Fibroblast of mammary gland (primary cell): ENCODE measurements at regions not wholly inside any gene's neighbourhood (a gene's known extent, or its start where the extent isn't known, plus 50 kb on each side); places are given as distances from the start of the nearest gene placed in this dataset.

Experiments used
- DNase-seq: peaks from one replicate; pipeline ENCODE4 v3.0.0-alpha.2; 2010; ENCODE audit warnings: low read depth
- H3K4me3 ChIP-seq: 2 replicates; pipeline ENCODE4 v1.5.1; 2011; ENCODE audit warnings: low read depth, mild to moderate bottlenecking, low read length, moderate library complexity; ENCODE audit not compliant: control insufficient read depth
- TF ChIP-seq, protein P1 (sequence below): conservative IDR thresholded peaks from 2 replicates; pipeline ENCODE4 v1.5.1; 2011; ENCODE audit warnings: low read depth, low read length, inconsistent platforms; ENCODE audit not compliant: control insufficient read depth, insufficient read depth

DNA sequence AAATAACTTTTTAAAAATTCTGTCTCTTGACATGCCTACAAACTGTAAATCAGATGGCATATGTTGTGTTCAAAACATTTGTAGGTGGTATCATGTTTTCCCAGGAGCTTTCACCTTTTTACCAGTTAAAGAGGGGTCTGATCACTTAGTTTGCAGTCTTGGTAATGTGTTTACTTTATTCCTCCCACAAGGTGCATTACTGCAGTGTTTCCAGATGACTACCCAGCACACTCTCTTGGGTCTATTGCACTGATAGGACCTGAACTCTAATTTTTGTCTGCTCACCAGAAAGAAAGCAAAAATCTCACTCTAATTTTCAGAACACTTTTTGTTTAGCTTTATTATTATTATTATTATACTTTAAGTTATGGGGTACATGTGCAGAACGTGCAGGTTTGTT lies 734.1 kb downstream of the GBE1 start:
- DNase-seq, result no peak
- TF ChIP-seq, protein P1, sequence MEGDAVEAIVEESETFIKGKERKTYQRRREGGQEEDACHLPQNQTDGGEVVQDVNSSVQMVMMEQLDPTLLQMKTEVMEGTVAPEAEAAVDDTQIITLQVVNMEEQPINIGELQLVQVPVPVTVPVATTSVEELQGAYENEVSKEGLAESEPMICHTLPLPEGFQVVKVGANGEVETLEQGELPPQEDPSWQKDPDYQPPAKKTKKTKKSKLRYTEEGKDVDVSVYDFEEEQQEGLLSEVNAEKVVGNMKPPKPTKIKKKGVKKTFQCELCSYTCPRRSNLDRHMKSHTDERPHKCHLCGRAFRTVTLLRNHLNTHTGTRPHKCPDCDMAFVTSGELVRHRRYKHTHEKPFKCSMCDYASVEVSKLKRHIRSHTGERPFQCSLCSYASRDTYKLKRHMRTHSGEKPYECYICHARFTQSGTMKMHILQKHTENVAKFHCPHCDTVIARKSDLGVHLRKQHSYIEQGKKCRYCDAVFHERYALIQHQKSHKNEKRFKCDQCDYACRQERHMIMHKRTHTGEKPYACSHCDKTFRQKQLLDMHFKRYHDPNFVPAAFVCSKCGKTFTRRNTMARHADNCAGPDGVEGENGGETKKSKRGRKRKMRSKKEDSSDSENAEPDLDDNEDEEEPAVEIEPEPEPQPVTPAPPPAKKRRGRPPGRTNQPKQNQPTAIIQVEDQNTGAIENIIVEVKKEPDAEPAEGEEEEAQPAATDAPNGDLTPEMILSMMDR, result no peak
- H3K4me3 ChIP-seq, result no peak overlapping the region

DNA sequence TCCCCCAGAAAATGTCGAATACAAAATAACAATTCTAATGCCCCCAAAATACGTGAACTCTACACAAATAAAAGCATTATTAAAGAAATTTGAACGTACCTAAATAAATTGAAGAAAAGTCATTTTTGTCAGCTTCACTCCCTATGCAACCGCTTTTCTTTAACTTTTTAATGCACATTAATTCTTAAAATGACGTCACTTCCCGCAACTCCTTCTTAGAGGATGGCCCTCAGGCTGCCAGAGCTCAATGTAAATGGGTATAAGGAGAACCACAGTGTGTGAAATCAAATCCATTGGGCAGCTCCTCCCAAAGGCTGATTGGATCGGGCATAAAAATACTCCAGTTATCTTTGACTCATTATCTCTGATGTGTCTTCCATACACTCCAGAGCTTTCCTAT lies 736.9 kb downstream of the GBE1 start:
- H3K4me3 ChIP-seq, result no peak overlapping the region
- TF ChIP-seq, protein P1, result no peak
- no peak for DNase-seq

DNA sequence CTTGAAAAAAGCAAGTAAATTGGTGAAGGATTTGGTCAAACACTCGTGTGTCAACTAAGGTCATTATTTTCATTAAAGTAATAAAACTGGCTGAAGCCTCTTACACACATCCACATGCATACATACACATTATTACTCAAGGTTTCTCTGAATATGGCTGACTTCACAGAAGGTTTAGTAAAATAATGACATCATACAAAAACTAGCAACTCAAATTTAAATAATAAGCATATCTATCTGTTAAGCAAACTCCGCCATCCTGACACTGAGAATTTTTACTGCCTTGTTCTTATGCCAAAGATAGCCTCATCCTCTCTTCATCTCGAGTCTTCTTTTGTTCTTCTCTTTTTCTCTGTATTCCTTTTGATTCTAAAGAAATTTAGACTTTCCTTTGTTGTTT lies 739.1 kb downstream of the GBE1 start:
- TF ChIP-seq, protein P1, result no peak
- no peak for DNase-seq
- no peak overlapping the region for H3K4me3 ChIP-seq

DNA sequence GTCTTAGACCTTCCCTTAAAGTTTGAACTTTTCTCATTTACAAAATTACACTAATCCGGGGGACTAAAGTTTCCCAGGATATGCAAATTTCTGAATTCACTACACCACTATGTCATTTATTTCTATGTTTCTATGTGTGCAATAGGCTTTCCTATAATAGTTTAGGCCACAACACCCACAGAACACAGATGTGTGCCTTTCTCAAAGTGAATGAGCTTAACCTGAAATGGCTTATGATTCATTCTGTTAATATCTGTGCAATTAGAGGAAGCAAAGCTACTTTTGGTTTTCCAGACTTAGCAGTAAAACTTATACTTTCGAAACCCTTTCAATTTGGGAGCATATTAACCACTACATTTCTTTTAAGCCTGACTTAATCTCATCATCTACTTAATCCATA lies 748.1 kb downstream of the GBE1 start:
- no peak for DNase-seq
- TF ChIP-seq, protein P1, result no peak
- H3K4me3 ChIP-seq, result no peak overlapping the region

DNA sequence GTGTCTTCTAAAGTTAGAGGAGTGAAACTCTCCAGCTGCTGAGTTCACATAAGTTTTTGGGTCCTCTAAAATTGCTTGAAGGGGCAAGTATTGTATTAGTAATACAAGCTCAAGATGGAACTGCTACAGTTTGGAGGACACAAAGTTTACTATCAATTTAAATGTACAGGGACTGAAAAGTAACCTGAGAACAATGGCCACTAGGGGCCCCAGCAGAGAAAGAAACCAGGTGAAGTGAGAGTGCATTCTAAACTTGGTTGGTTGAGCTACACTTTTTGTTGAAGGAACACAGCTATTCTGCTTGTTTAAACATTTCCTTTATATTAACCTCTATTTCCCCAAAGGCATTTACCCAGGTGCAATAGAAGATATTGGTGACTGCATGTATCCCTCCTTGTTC lies 755.5 kb downstream of the GBE1 start:
- H3K4me3 ChIP-seq, result no peak overlapping the region
- no peak for DNase-seq
- TF ChIP-seq, protein P1, result no peak

DNA sequence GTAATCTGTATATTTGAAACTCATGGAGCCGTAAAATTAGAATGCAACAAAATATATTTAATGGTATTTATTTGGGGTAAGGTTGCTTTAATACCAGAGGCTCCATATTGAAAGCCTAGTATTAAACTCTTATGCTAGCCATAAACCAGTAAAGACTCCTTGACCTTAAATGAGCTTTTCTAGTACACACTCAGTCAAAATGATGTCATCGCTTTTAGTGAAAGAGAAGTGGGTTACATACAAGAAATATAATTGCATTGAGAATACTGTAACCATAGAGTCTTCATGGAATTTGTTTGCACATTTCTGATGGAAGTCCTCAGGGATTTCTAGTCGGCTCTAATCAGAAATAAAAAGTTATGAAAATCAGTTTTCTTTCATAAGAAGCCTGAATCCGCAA lies 757.6 kb downstream of the GBE1 start:
- TF ChIP-seq, protein P1, result no peak
- H3K4me3 ChIP-seq, result no peak overlapping the region
- no peak for DNase-seq

DNA sequence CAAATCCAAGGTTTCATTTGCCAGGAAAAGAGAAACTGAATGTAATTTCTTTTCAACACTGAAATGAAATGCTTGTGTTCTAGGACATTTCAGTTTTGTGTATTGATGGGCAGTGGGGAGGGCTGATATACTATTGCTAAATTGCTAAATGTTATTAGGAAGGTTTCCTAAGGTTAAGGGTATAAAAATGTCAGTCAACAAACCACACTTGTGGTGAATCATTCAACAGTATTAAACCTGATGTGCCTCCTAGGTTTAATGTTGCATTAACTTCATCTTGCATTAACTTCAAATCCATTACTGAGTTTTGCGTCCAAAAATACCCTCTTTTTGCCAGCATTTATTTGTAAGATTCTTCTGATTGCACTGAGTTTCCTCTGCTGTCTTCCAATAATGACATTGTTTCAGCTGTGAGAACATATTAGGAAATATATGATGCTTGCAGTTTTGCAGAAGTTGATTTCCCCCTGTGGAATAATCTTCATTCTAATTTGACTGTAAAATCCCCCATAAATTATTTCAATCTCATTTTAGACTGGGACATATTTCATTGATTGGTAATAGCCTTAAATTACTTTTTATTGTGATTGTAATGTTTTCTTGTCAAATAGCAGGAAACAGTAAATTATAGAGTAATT lies 758.3 kb downstream of the GBE1 start:
- H3K4me3 ChIP-seq, result no peak overlapping the region

More for the DNA sequence above, 758.3 kb downstream of the GBE1 start:
- TF ChIP-seq, protein P1, result no peak
- DNase-seq, result no peak
